Transverse colon (tissue), 4 donors: ENCODE measurements at regions not wholly inside any gene's neighbourhood (a gene's known extent, or its start where the extent isn't known, plus 50 kb on each side); places are given as distances from the start of the nearest gene placed in this dataset.

Source experiments
- CTCF ChIP-seq, 5 experiments: fragments of 200-600 bp in 3 of 5; fragments of 450-650 bp in 2 of 5; sonication (generic) in 3 of 5; IDR thresholded peaks; 1 replicate in 2 of 5; 2 replicates in 3 of 5; pipeline ENCODE4 v1.5.1; 2016 to 2017; ENCODE audit warnings: antibody characterized with exemption in 5 of 5, inconsistent platforms in 3 of 5, mild to moderate bottlenecking in 2 of 5, moderate library complexity in 1 of 5
- POLR2A ChIP-seq: fragments of 450-650 bp; IDR thresholded peaks from one replicate; pipeline ENCODE4 v1.6.1; 2016; ENCODE audit warnings: antibody characterized with exemption, mild to moderate bottlenecking, moderate library complexity
- POLR2AphosphoS5 ChIP-seq, 3 donors: sonication (generic); formaldehyde crosslinking; IDR thresholded peaks; one replicate each; pipeline ENCODE4 v1.6.1; 2016; ENCODE audit warnings: antibody characterized with exemption in 3 of 3

- TF ChIP-seq POLR2A (no peak), POLR2AphosphoS5 (IDR thresholded peaks at IDR 0.05) (no peak), CTCF (IDR thresholded peaks at IDR 0.05) (no peak)
Observed at GRCh38 chr6:40320441-40320840, 266.7 kb downstream of the LRFN2 start.
